HCT116 (cell line): ENCODE measurements at regions not wholly inside any gene's neighbourhood (a gene's known extent, or its start where the extent isn't known, plus 50 kb on each side); places are given as distances from the start of the nearest gene placed in this dataset.
"Not testable (repeated sequence)": the region's sequence is repeated elsewhere in the genome, so short reads cannot be mapped to it uniquely, and the experiment has no call there.

Experiments
- ATAC-seq: fragments of 200-7000 bp; cut with Tn5 transposase; 2 replicates; pipeline ENCODE4 v1.9.1; 2020; ENCODE audit warnings: mild to moderate bottlenecking, moderate library complexity
- BruUV-seq: library from RNA; stranded (reverse); fragments of 400-500 nt; replicated peaks from 2 replicates; lab custom pipeline; 2021; lab: Mats Ljungman, UMichigan
- CTCF ChIA-PET: fragments of 300-600 bp; sonication (Branson Sonifier 250); formaldehyde crosslinking; loops from one replicate; lab custom pipeline; 2021; ENCODE audit warnings: antibody characterized with exemption; lab: Charles Lee
- POLR2A ChIA-PET: fragments of 300-600, 350-600 bp; sonication (Branson Sonifier 250); formaldehyde crosslinking; loops from one replicate; lab custom pipeline; 2021; ENCODE audit warnings: antibody characterized with exemption; lab: Charles Lee
- RAD21 ChIA-PET, 2 experiments: fragments of 300-600 bp; sonication (Branson Sonifier 250); formaldehyde crosslinking; loops; one replicate each; lab custom pipeline; 2023; ENCODE audit warnings: low total read pairs in 2 of 2; ENCODE audit not compliant: uncharacterized antibody in 2 of 2, unreplicated experiment in 2 of 2, low non-redundant PET in 1 of 2; lab: Charles Lee
- DNase-seq: peaks from one replicate; pipeline ENCODE4 v3.0.0-alpha.2; 2010; ENCODE audit warnings: low read depth, low spot score
- H2AFZ ChIP-seq: fragments of 200-600 bp; shearing (Covaris generic), sonication (generic); 2 replicates; pipeline ENCODE4 v1.6.1; 2017; ENCODE audit warnings: low read depth, mixed run types, mixed read lengths, antibody characterized with exemption, low read length; ENCODE audit not compliant: poor library complexity, severe bottlenecking
- H3K27ac ChIP-seq: 2 replicates; pipeline ENCODE4 v1.5.1; 2012; ENCODE audit warnings: low read depth, low read length
- H3K27me3 ChIP-seq: fragments of 200-600 bp; sonication (generic); 2 replicates; pipeline ENCODE4 v1.6.1; 2016; ENCODE audit warnings: mixed run types, low read length, mixed read lengths; ENCODE audit not compliant: insufficient read depth
- H3K36me3 ChIP-seq, 2 experiments: fragments of 200-500 bp in 1 of 2; fragments of 200-600 bp in 1 of 2; sonication (Bioruptor generic) in 1 of 2; sonication (generic) in 1 of 2; 2 replicates each; pipeline versions ENCODE4 v1.5.1 to v1.6.1; 2014 to 2016; ENCODE audit warnings: low read length in 2 of 2, inconsistent platforms in 1 of 2, mixed read lengths in 1 of 2, mixed run types in 1 of 2; ENCODE audit not compliant: insufficient read depth in 2 of 2, control insufficient read depth in 1 of 2
- H3K4me1 ChIP-seq, 2 experiments: fragments of 200-600 bp in 1 of 2; sonication (generic) in 1 of 2; 2 replicates each; pipeline versions ENCODE4 v1.5.1 to v1.6.1; 2012 to 2017; ENCODE audit warnings: low read length in 2 of 2, inconsistent platforms in 1 of 2, mild to moderate bottlenecking in 1 of 2, mixed read lengths in 1 of 2, mixed run types in 1 of 2, moderate library complexity in 1 of 2; ENCODE audit not compliant: insufficient read depth in 2 of 2, control insufficient read depth in 1 of 2
- H3K4me2 ChIP-seq: fragments of 200-600 bp; sonication (generic); 2 replicates; pipeline ENCODE4 v1.6.1; 2017; ENCODE audit warnings: mixed run types, low read length, mixed read lengths
- H3K4me3 ChIP-seq, 2 experiments: fragments of 200-600 bp in 1 of 2; sonication (generic) in 1 of 2; replicated peaks in 1 of 2; 2 replicates each; pipeline ENCODE4 v1.5.1; 2011 to 2016; ENCODE audit warnings: low read length in 2 of 2, control low read depth in 1 of 2, low read depth in 1 of 2, mild to moderate bottlenecking in 1 of 2, mixed read lengths in 1 of 2, mixed run types in 1 of 2
- H3K79me2 ChIP-seq: fragments of 200-600 bp; sonication (generic); 2 replicates; pipeline ENCODE4 v1.6.1; 2017; ENCODE audit warnings: mild to moderate bottlenecking, mixed run types, low read length, moderate library complexity, mixed read lengths; ENCODE audit not compliant: insufficient read depth
- H3K9ac ChIP-seq: fragments of 200-600 bp; sonication (generic); 2 replicates; pipeline ENCODE4 v1.6.1; 2016; ENCODE audit warnings: low read length, mixed read lengths
- H3K9me2 ChIP-seq: fragments of 200-600 bp; sonication (generic), shearing (Covaris generic); 2 replicates; pipeline ENCODE4 v1.6.1; 2017; ENCODE audit warnings: mixed run types, mild to moderate bottlenecking, moderate library complexity; ENCODE audit not compliant: insufficient read depth
- H3K9me3 ChIP-seq, 2 experiments: fragments of 200-500 bp in 1 of 2; fragments of 200-600 bp in 1 of 2; sonication (Bioruptor generic) in 1 of 2; sonication (generic) in 1 of 2; 2 replicates each; pipeline ENCODE4 v1.6.1; 2014 to 2017; ENCODE audit warnings: low read length in 2 of 2, mixed read lengths in 2 of 2, inconsistent platforms in 1 of 2, low read depth in 1 of 2, mild to moderate bottlenecking in 1 of 2, mixed run types in 1 of 2, moderate library complexity in 1 of 2; ENCODE audit not compliant: control insufficient read depth in 1 of 2, insufficient read depth in 1 of 2
- H4K20me1 ChIP-seq: fragments of 200-600 bp; sonication (generic), shearing (Covaris generic); 2 replicates; pipeline ENCODE4 v1.6.1; 2017; ENCODE audit warnings: mixed run types, mild to moderate bottlenecking, moderate library complexity; ENCODE audit not compliant: insufficient read depth
- CEBPB ChIP-seq: IDR thresholded peaks from 2 replicates; pipeline ENCODE4 v1.6.1; 2012; ENCODE audit warnings: low read depth
- EZH2 ChIP-seq: fragments of 200-600 bp; sonication (generic); IDR thresholded peaks from 2 replicates; pipeline ENCODE4 v1.6.1; 2017; ENCODE audit warnings: antibody characterized with exemption, mixed run types
- EZH2phosphoT487 ChIP-seq: fragments of 200-600 bp; IDR thresholded peaks from 2 replicates; pipeline ENCODE4 v1.6.1; 2018; ENCODE audit warnings: antibody characterized with exemption, borderline replicate concordance
- FOSL1 ChIP-seq: IDR thresholded peaks from 2 replicates; pipeline ENCODE4 v1.6.1; 2012; ENCODE audit warnings: low read depth
- JUND ChIP-seq: IDR thresholded peaks from 2 replicates; pipeline ENCODE4 v1.6.1; 2012
- POLR2A ChIP-seq: IDR thresholded peaks from 2 replicates; pipeline ENCODE4 v1.7.0; 2011; ENCODE audit warnings: borderline replicate concordance; ENCODE audit not compliant: insufficient read depth, insufficient read length; ENCODE audit errors: extremely low read depth
- SIN3A ChIP-seq: IDR thresholded peaks from 2 replicates; pipeline ENCODE4 v1.6.1; 2012; ENCODE audit warnings: low read depth
- SP1 ChIP-seq: IDR thresholded peaks from 2 replicates; pipeline ENCODE4 v1.6.1; 2012; ENCODE audit warnings: low read depth
- ZFX ChIP-seq: fragments of 450-650 bp; IDR thresholded peaks from 2 replicates; pipeline ENCODE4 v1.6.1; 2017
- ZNF274 ChIP-seq: fragments of 200-500 bp; sonication (Bioruptor generic); IDR thresholded peaks from 2 replicates; pipeline ENCODE4 v1.6.1; 2014; ENCODE audit warnings: mild to moderate bottlenecking, low read depth, low read length, inconsistent platforms
- intact Hi-C: fragments of 100-400 bp; cut with micrococcal nuclease; formaldehyde crosslinking; loops from 2 replicates; pipeline ENCODE4 v1.10.0; 2022
- TF ChIP-seq, protein P1 (sequence below): IDR thresholded peaks from 2 replicates; pipeline ENCODE4 v1.6.1; 2012; ENCODE audit warnings: low read depth
- TF ChIP-seq, protein P2 (sequence below): IDR thresholded peaks from 2 replicates; pipeline ENCODE4 v1.6.1; 2011; ENCODE audit warnings: mild to moderate bottlenecking, low read length, moderate library complexity; ENCODE audit not compliant: insufficient replicate concordance; ENCODE audit errors: extremely low read depth
- TF ChIP-seq, protein P3 (sequence below): IDR thresholded peaks from 2 replicates; pipeline ENCODE4 v1.6.1; 2012

DNA sequence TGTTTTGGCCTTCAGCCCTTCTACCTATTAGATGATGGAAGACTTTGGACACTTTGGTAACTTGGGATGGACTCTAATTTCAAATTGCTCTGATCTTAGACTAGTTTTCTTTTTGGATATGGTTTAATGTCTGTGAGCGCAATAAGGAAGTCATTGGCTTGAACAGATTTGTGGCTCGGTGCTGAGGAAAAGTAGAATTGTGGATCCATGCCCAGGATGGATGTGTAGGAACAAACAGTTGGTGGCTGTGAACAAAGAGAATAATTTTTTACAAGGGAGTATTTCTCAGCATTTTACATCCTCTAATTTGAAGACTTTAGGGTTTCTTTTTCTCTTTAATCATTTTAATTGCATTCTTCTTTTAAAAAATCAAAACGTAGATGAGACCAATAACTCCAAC lies 327.1 kb downstream of the GLUD2 start (continued):
- TF ChIP-seq POLR2A (no peak), JUND (no peak)

DNA sequence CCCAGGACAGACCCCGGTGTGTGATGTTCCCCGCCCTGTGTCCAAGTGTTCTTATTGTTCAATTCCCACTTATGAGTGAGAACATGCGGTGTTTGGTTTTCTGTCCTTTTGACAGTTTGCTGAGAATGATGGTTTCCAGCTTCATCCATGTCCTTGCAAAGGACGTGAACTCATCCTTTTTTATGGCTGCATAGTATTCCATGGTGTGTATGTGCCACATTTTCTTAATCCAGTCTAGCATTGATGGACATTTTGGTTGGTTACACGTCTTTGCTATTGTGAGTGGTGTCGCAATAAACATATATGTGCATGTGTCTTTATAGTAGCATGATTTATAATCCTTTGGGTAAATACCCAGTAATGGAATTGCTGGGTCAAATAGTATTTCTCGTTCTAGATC lies 334.5 kb downstream of the GLUD2 start:
- RAD21 ChIA-PET, POLR2A ChIA-PET, intact Hi-C loops: not testable (repeated sequence)

DNA sequence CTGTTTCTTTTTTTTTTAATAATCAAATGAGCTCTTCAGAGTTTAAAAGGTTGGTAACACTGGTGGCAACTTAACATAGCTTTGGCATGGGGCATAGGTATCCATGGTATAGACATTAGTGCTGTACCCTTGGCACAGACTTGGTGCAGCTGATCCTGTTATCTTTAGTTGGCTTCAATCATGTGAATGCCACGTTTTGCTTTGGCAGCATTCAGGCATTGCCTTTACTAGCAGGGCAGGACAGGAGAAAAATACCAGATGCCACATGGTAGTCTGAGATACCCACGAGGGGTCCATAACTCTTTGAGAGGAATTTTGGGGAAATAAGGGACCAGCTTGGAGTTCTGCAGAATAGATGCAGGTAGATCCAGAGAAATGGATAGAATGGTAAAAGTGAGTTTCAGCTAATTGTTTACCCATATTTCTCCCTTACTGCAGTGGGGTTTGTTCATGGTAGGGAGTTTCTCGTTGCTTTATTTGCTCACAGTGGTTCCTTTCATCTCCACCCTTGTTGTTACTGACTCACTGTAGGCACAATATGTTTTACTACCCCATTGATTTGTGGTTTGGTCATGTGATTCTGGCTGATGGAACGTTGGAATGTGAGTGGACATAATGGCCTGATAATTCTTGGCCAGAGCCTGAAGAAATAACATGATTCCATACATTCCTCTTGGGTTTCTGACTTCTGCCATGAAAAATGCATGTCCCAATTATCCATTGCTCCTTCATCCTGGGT lies 342.7 kb downstream of the GLUD2 start:
- H3K79me2 ChIP-seq: no peaks in the 10 kb centered on the region
- intact Hi-C loops: loop anchor here (10.0 kb wide), 1 partner anchor 65 kb away; no protein-coding TSS in a partner anchor
- H3K36me3 ChIP-seq: no peaks in the 10 kb centered on the region
- H3K4me3 ChIP-seq: no peak overlapping the region
- H3K9me2 ChIP-seq: no peaks in the 10 kb centered on the region
- DNase-seq: peak; percentile 40
- POLR2A ChIA-PET: no interaction called here
- peaks cover 6 to 11% of the 10 kb centered on the region in 2 experiments; a peak in 3 of 4 replicates for H3K4me1 ChIP-seq
- no peaks in the 10 kb centered on the region for H4K20me1 ChIP-seq
- no peak overlapping the region for H2AFZ ChIP-seq
- no peaks in the 10 kb centered on the region for H3K27me3 ChIP-seq
- H3K27ac ChIP-seq: no peak overlapping the region
- peak; percentile 87 for ATAC-seq
- no peak overlapping the region for H3K9ac ChIP-seq
- CTCF ChIA-PET: no interaction called here
- H3K4me2 ChIP-seq: peak overlapping the region; percentile 51
- RAD21 ChIA-PET: no interaction called here
- BruUV-seq: no TSS peak
- no peaks in the 10 kb centered on the region for H3K9me3 ChIP-seq
- TF ChIP-seq EZH2phosphoT487: no peak
- TF ChIP-seq ZFX: no peak
- TF ChIP-seq FOSL1: peak; percentile 41; the same call in 1 of the 2 replicates
- peak; percentile 45 for TF ChIP-seq SP1
- TF ChIP-seq, protein P1, sequence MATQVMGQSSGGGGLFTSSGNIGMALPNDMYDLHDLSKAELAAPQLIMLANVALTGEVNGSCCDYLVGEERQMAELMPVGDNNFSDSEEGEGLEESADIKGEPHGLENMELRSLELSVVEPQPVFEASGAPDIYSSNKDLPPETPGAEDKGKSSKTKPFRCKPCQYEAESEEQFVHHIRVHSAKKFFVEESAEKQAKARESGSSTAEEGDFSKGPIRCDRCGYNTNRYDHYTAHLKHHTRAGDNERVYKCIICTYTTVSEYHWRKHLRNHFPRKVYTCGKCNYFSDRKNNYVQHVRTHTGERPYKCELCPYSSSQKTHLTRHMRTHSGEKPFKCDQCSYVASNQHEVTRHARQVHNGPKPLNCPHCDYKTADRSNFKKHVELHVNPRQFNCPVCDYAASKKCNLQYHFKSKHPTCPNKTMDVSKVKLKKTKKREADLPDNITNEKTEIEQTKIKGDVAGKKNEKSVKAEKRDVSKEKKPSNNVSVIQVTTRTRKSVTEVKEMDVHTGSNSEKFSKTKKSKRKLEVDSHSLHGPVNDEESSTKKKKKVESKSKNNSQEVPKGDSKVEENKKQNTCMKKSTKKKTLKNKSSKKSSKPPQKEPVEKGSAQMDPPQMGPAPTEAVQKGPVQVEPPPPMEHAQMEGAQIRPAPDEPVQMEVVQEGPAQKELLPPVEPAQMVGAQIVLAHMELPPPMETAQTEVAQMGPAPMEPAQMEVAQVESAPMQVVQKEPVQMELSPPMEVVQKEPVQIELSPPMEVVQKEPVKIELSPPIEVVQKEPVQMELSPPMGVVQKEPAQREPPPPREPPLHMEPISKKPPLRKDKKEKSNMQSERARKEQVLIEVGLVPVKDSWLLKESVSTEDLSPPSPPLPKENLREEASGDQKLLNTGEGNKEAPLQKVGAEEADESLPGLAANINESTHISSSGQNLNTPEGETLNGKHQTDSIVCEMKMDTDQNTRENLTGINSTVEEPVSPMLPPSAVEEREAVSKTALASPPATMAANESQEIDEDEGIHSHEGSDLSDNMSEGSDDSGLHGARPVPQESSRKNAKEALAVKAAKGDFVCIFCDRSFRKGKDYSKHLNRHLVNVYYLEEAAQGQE: no peak
- no peak for TF ChIP-seq SIN3A
- TF ChIP-seq, protein P2, sequence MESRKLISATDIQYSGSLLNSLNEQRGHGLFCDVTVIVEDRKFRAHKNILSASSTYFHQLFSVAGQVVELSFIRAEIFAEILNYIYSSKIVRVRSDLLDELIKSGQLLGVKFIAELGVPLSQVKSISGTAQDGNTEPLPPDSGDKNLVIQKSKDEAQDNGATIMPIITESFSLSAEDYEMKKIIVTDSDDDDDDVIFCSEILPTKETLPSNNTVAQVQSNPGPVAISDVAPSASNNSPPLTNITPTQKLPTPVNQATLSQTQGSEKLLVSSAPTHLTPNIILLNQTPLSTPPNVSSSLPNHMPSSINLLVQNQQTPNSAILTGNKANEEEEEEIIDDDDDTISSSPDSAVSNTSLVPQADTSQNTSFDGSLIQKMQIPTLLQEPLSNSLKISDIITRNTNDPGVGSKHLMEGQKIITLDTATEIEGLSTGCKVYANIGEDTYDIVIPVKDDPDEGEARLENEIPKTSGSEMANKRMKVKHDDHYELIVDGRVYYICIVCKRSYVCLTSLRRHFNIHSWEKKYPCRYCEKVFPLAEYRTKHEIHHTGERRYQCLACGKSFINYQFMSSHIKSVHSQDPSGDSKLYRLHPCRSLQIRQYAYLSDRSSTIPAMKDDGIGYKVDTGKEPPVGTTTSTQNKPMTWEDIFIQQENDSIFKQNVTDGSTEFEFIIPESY: no peak
- no peak for TF ChIP-seq EZH2
- TF ChIP-seq ZNF274: no peak
- TF ChIP-seq CEBPB: no peak; the same call in 1 of the 2 replicates
- TF ChIP-seq, protein P3, sequence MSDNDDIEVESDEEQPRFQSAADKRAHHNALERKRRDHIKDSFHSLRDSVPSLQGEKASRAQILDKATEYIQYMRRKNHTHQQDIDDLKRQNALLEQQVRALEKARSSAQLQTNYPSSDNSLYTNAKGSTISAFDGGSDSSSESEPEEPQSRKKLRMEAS: no peak; the same call in 1 of the 2 replicates

More for the DNA sequence above, 334.5 kb downstream of the GLUD2 start:
- H3K27me3 ChIP-seq, H3K9me2 ChIP-seq, H3K36me3 ChIP-seq, H4K20me1 ChIP-seq, CTCF ChIA-PET, H3K9me3 ChIP-seq, H3K79me2 ChIP-seq, H2AFZ ChIP-seq, DNase-seq, H3K4me2 ChIP-seq, H3K4me1 ChIP-seq, H3K9ac ChIP-seq, BruUV-seq, H3K27ac ChIP-seq, ATAC-seq, H3K4me3 ChIP-seq: not testable (repeated sequence)
